HEK293 (cell line): ENCODE measurements at regions not wholly inside any gene's neighbourhood (a gene's known extent, or its start where the extent isn't known, plus 50 kb on each side); places are given as distances from the start of the nearest gene placed in this dataset.

Experiments
- CTCF ChIA-PET: fragments of 350-600 bp; formaldehyde crosslinking; extraction: SDS; loops from one replicate; lab custom pipeline; 2021; ENCODE audit warnings: antibody characterized with exemption; lab: Yijun Ruan, JAX
- POLR2A ChIA-PET: fragments of 300-600 bp; formaldehyde crosslinking; extraction: SDS; loops from one replicate; lab custom pipeline; 2020; ENCODE audit warnings: antibody characterized with exemption, inconsistent platforms; lab: Yijun Ruan, JAX
- H3K27ac ChIP-seq: fragments of 200-500 bp; sonication (Bioruptor generic); 2 replicates; pipeline ENCODE4 v1.5.1; 2014; ENCODE audit warnings: low read depth, low read length, control low read depth, inconsistent platforms; ENCODE audit errors: extremely low read depth
- H3K36me3 ChIP-seq, 2 experiments: fragments of 200-500 bp in 1 of 2; sonication (Bioruptor generic) in 1 of 2; 1 replicate in 1 of 2; 2 replicates in 1 of 2; pipeline ENCODE4 v1.5.1; 2014 to 2017; ENCODE audit warnings: inconsistent platforms in 2 of 2, low read length in 2 of 2; ENCODE audit not compliant: control insufficient read depth in 2 of 2, insufficient read depth in 1 of 2
- H3K4me1 ChIP-seq: fragments of 200-500 bp; sonication (Bioruptor generic); 2 replicates; pipeline ENCODE4 v1.5.1; 2014; ENCODE audit warnings: mild to moderate bottlenecking, low read length, inconsistent platforms; ENCODE audit not compliant: control insufficient read depth, insufficient read depth
- H3K4me3 ChIP-seq: 2 replicates; pipeline ENCODE4 v1.5.1; 2011; ENCODE audit warnings: low read depth, mild to moderate bottlenecking, control low read depth, low read length, moderate library complexity
- H3K9me3 ChIP-seq: fragments of 200-500 bp; sonication (Bioruptor generic); 2 replicates; pipeline ENCODE4 v1.5.1; 2014; ENCODE audit warnings: low read depth, low read length, inconsistent platforms; ENCODE audit not compliant: control insufficient read depth, insufficient read depth
- HOXD13 ChIP-seq: sonication (generic); formaldehyde crosslinking; IDR thresholded peaks from 2 replicates; pipeline ENCODE4 v1.8.0; 2022; ENCODE audit warnings: missing genetic modification reagents, borderline replicate concordance
- SALL2 ChIP-seq: fragments of 450-650 bp; formaldehyde crosslinking; IDR thresholded peaks from 2 replicates; pipeline ENCODE4 v1.5.0; 2017; ENCODE audit warnings: missing biosample characterization, mild to moderate bottlenecking, missing genetic modification characterization, borderline replicate concordance
- SETDB1 ChIP-seq: IDR thresholded peaks from one replicate; pipeline ENCODE4 v1.6.1; 2017; ENCODE audit warnings: mild to moderate bottlenecking, low read length, moderate library complexity, mixed read lengths; ENCODE audit not compliant: insufficient read length
- ZBTB8A ChIP-seq: fragments of 450-650 bp; formaldehyde crosslinking; IDR thresholded peaks from 2 replicates; pipeline ENCODE4 v1.5.1; 2016; ENCODE audit warnings: missing biosample characterization, missing genetic modification characterization
- ZNF112 ChIP-seq: fragments of 450-650 bp; formaldehyde crosslinking; IDR thresholded peaks from 2 replicates; pipeline ENCODE4 v1.5.0; 2017; ENCODE audit warnings: missing biosample characterization, missing genetic modification characterization
- ZNF184 ChIP-seq: fragments of 450-650 bp; IDR thresholded peaks from 2 replicates; pipeline ENCODE4 v1.5.1; 2018; ENCODE audit warnings: missing biosample characterization, mild to moderate bottlenecking, missing genetic modification characterization
- ZNF24 ChIP-seq: fragments of 450-650 bp; formaldehyde crosslinking; IDR thresholded peaks from 2 replicates; pipeline ENCODE4 v1.5.1; 2016; ENCODE audit warnings: missing biosample characterization, missing genetic modification characterization
- ZNF248 ChIP-seq: fragments of 450-650 bp; formaldehyde crosslinking; IDR thresholded peaks from 2 replicates; pipeline ENCODE4 v1.5.1; 2017; ENCODE audit warnings: missing biosample characterization, missing genetic modification characterization
- ZNF292 ChIP-seq: fragments of 450-650 bp; formaldehyde crosslinking; IDR thresholded peaks from 2 replicates; pipeline ENCODE4 v1.5.1; 2016; ENCODE audit warnings: low read depth, missing biosample characterization, missing genetic modification characterization, borderline replicate concordance
- ZNF302 ChIP-seq: fragments of 450-650 bp; formaldehyde crosslinking; IDR thresholded peaks from 2 replicates; pipeline ENCODE4 v1.5.1; 2016; ENCODE audit warnings: missing biosample characterization, missing genetic modification characterization, low read depth
- ZNF624 ChIP-seq: fragments of 450-650 bp; formaldehyde crosslinking; IDR thresholded peaks from 2 replicates; pipeline ENCODE4 v1.5.1; 2017; ENCODE audit warnings: missing biosample characterization, missing genetic modification characterization
- ZNF664 ChIP-seq: fragments of 450-650 bp; formaldehyde crosslinking; IDR thresholded peaks from 2 replicates; pipeline ENCODE4 v1.5.1; 2016; ENCODE audit warnings: missing biosample characterization, missing genetic modification characterization
- ZNF670 ChIP-seq: fragments of 450-650 bp; formaldehyde crosslinking; IDR thresholded peaks from 2 replicates; pipeline ENCODE4 v1.5.1; 2016; ENCODE audit warnings: missing biosample characterization, missing genetic modification characterization, low read depth
- ZNF747 ChIP-seq: fragments of 450-650 bp; formaldehyde crosslinking; IDR thresholded peaks from 2 replicates; pipeline ENCODE4 v1.5.1; 2016; ENCODE audit warnings: missing biosample characterization, missing genetic modification characterization
- ZNF768 ChIP-seq: fragments of 450-650 bp; formaldehyde crosslinking; IDR thresholded peaks from 2 replicates; pipeline ENCODE4 v1.5.1; 2018; ENCODE audit warnings: missing biosample characterization, mild to moderate bottlenecking, missing genetic modification characterization
- TF ChIP-seq, protein P1 (sequence below): fragments of 450-650 bp; formaldehyde crosslinking; IDR thresholded peaks from 2 replicates; pipeline ENCODE4 v1.5.1; 2016; ENCODE audit warnings: missing biosample characterization, missing genetic modification characterization
- TF ChIP-seq, protein P2 (sequence below): fragments of 450-650 bp; formaldehyde crosslinking; IDR thresholded peaks from 2 replicates; pipeline ENCODE4 v1.5.1; 2016; ENCODE audit warnings: missing biosample characterization, missing genetic modification characterization
- TF ChIP-seq, protein P3 (sequence below): fragments of 450-650 bp; formaldehyde crosslinking; IDR thresholded peaks from 2 replicates; pipeline ENCODE4 v1.5.1; 2016; ENCODE audit warnings: missing biosample characterization, missing genetic modification characterization
- TF ChIP-seq, protein P4 (sequence below): fragments of 450-650 bp; formaldehyde crosslinking; IDR thresholded peaks from 2 replicates; pipeline ENCODE4 v1.5.1; 2016; ENCODE audit warnings: missing biosample characterization, missing genetic modification characterization
- TF ChIP-seq, protein P5 (sequence below): fragments of 450-650 bp; formaldehyde crosslinking; IDR thresholded peaks from 2 replicates; pipeline ENCODE4 v1.5.1; 2017; ENCODE audit warnings: missing biosample characterization, missing genetic modification characterization
- TF ChIP-seq, protein P6 (sequence below): fragments of 450-650 bp; formaldehyde crosslinking; IDR thresholded peaks from 2 replicates; pipeline ENCODE4 v1.5.1; 2016; ENCODE audit warnings: missing biosample characterization, missing genetic modification characterization
- TF ChIP-seq, protein P7 (sequence below): fragments of 450-650 bp; formaldehyde crosslinking; IDR thresholded peaks from 2 replicates; pipeline ENCODE4; 2016; ENCODE audit warnings: missing biosample characterization, missing genetic modification characterization

DNA sequence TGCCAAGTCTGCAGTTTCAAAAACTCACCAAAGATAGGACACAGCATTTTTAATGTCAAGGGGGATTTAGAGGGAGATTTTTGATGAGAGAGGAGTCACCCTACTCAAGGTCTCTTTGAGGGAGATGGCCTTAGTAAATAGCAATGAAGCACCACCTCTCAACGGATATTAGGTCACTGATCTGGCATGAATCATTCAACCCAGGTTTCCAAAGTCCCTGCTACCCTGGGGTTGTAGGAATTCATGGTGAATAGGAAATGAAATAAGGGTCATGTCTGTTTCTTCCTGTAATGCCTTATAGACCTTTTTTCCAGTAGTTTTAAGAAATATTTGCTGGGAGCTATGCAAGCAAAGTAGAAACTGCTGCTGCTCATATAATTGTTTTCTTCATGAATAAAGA, 2154.9 kb downstream of the LRRC4C start:
- TF ChIP-seq ZNF184 (tag by site-specific recombination) (no peak), ZBTB8A (tag by site-specific recombination) (no peak), SALL2 (tag by site-specific recombination) (no peak), SETDB1 (no peak), ZNF768 (tag by site-specific recombination) (no peak), ZNF24 (no peak), ZNF664 (tag by site-specific recombination) (no peak), ZNF292 (no peak), ZNF112 (no peak)
- TF ChIP-seq, protein P1, sequence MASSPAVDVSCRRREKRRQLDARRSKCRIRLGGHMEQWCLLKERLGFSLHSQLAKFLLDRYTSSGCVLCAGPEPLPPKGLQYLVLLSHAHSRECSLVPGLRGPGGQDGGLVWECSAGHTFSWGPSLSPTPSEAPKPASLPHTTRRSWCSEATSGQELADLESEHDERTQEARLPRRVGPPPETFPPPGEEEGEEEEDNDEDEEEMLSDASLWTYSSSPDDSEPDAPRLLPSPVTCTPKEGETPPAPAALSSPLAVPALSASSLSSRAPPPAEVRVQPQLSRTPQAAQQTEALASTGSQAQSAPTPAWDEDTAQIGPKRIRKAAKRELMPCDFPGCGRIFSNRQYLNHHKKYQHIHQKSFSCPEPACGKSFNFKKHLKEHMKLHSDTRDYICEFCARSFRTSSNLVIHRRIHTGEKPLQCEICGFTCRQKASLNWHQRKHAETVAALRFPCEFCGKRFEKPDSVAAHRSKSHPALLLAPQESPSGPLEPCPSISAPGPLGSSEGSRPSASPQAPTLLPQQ: no peak
- TF ChIP-seq, protein P2, sequence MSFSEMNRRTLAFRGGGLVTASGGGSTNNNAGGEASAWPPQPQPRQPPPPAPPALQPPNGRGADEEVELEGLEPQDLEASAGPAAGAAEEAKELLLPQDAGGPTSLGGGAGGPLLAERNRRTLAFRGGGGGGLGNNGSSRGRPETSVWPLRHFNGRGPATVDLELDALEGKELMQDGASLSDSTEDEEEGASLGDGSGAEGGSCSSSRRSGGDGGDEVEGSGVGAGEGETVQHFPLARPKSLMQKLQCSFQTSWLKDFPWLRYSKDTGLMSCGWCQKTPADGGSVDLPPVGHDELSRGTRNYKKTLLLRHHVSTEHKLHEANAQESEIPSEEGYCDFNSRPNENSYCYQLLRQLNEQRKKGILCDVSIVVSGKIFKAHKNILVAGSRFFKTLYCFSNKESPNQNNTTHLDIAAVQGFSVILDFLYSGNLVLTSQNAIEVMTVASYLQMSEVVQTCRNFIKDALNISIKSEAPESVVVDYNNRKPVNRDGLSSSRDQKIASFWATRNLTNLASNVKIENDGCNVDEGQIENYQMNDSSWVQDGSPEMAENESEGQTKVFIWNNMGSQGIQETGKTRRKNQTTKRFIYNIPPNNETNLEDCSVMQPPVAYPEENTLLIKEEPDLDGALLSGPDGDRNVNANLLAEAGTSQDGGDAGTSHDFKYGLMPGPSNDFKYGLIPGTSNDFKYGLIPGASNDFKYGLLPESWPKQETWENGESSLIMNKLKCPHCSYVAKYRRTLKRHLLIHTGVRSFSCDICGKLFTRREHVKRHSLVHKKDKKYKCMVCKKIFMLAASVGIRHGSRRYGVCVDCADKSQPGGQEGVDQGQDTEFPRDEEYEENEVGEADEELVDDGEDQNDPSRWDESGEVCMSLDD: no peak
- TF ChIP-seq, protein P3, sequence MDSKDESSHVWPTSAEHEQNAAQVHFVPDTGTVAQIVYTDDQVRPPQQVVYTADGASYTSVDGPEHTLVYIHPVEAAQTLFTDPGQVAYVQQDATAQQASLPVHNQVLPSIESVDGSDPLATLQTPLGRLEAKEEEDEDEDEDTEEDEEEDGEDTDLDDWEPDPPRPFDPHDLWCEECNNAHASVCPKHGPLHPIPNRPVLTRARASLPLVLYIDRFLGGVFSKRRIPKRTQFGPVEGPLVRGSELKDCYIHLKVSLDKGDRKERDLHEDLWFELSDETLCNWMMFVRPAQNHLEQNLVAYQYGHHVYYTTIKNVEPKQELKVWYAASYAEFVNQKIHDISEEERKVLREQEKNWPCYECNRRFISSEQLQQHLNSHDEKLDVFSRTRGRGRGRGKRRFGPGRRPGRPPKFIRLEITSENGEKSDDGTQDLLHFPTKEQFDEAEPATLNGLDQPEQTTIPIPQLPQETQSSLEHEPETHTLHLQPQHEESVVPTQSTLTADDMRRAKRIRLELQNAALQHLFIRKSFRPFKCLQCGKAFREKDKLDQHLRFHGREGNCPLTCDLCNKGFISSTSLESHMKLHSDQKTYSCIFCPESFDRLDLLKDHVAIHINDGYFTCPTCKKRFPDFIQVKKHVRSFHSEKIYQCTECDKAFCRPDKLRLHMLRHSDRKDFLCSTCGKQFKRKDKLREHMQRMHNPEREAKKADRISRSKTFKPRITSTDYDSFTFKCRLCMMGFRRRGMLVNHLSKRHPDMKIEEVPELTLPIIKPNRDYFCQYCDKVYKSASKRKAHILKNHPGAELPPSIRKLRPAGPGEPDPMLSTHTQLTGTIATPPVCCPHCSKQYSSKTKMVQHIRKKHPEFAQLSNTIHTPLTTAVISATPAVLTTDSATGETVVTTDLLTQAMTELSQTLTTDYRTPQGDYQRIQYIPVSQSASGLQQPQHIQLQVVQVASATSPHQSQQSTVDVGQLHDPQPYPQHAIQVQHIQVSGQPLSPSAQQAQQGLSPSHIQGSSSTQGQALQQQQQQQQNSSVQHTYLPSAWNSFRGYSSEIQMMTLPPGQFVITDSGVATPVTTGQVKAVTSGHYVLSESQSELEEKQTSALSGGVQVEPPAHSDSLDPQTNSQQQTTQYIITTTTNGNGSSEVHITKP: no peak
- ChIA-PET POLR2A (no interaction called here), CTCF (no interaction called here)
- Histone ChIP-seq H3K4me1 (no peaks in the 10 kb centered on the region), H3K27ac (no peak overlapping the region), H3K4me3 (no peak overlapping the region), H3K9me3 (no peaks in the 10 kb centered on the region), H3K36me3 (no peaks in the 10 kb centered on the region)

DNA sequence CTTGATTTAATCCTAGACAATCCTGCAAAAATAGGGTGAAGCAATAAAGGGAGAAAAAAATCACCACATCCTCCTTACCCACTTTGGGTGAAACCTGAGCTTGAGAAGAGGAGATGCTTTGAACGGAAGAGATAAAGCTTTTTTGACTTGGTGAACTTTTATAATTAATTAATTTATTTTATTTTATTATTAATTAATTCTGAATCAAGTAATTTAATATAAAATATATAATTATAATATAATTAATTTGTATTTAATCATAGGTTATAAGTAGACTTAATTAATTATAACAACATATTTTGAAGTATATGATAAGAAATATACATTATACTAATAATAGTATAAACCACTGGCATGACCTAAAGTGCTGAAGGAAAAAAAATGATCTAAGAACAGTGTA, 2164.8 kb downstream of the LRRC4C start:
- H3K4me3 ChIP-seq: no peak overlapping the region
- TF ChIP-seq ZNF747 (tag by site-specific recombination) (no peak), ZNF302 (tag by site-specific recombination) (no peak), ZNF248 (tag by site-specific recombination) (no peak), HOXD13 (CRISPR knock-in tag) (no peak), ZNF670 (tag by site-specific recombination) (no peak), ZNF624 (tag by site-specific recombination) (no peak)
- TF ChIP-seq, protein P4, sequence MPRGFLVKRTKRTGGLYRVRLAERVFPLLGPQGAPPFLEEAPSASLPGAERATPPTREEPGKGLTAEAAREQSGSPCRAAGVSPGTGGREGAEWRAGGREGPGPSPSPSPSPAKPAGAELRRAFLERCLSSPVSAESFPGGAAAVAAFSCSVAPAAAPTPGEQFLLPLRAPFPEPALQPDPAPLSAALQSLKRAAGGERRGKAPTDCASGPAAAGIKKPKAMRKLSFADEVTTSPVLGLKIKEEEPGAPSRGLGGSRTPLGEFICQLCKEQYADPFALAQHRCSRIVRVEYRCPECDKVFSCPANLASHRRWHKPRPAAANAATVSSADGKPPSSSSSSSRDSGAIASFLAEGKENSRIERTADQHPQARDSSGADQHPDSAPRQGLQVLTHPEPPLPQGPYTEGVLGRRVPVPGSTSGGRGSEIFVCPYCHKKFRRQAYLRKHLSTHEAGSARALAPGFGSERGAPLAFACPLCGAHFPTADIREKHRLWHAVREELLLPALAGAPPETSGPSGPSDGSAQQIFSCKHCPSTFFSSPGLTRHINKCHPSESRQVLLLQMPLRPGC (tag by site-specific recombination): no peak
- TF ChIP-seq, protein P5, sequence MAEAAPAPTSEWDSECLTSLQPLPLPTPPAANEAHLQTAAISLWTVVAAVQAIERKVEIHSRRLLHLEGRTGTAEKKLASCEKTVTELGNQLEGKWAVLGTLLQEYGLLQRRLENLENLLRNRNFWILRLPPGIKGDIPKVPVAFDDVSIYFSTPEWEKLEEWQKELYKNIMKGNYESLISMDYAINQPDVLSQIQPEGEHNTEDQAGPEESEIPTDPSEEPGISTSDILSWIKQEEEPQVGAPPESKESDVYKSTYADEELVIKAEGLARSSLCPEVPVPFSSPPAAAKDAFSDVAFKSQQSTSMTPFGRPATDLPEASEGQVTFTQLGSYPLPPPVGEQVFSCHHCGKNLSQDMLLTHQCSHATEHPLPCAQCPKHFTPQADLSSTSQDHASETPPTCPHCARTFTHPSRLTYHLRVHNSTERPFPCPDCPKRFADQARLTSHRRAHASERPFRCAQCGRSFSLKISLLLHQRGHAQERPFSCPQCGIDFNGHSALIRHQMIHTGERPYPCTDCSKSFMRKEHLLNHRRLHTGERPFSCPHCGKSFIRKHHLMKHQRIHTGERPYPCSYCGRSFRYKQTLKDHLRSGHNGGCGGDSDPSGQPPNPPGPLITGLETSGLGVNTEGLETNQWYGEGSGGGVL (tag by site-specific recombination): no peak
- TF ChIP-seq, protein P6, sequence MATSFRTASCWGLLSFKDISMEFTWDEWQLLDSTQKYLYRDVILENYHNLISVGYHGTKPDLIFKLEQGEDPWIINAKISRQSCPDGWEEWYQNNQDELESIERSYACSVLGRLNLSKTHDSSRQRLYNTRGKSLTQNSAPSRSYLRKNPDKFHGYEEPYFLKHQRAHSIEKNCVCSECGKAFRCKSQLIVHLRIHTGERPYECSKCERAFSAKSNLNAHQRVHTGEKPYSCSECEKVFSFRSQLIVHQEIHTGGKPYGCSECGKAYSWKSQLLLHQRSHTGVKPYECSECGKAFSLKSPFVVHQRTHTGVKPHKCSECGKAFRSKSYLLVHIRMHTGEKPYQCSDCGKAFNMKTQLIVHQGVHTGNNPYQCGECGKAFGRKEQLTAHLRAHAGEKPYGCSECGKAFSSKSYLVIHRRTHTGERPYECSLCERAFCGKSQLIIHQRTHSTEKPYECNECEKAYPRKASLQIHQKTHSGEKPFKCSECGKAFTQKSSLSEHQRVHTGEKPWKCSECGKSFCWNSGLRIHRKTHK (tag by site-specific recombination): no peak
- TF ChIP-seq, protein P7, sequence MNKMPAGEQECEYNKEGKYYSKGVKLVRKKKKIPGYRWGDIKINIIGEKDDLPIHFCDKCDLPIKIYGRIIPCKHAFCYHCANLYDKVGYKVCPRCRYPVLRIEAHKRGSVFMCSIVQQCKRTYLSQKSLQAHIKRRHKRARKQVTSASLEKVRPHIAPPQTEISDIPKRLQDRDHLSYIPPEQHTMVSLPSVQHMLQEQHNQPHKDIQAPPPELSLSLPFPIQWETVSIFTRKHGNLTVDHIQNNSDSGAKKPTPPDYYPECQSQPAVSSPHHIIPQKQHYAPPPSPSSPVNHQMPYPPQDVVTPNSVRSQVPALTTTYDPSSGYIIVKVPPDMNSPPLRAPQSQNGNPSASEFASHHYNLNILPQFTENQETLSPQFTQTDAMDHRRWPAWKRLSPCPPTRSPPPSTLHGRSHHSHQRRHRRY (tag by site-specific recombination): no peak
- TF ChIP-seq, all 188 proteins: peak for 0
- CTCF ChIA-PET: interaction anchor here (0.7 kb wide), 1 partner anchor 430 kb away, joined by 3 read pairs; no protein-coding TSS in a partner anchor
- POLR2A ChIA-PET: no interaction called here
- H3K36me3 ChIP-seq: no peaks in the 10 kb centered on the region
- no peaks in the 10 kb centered on the region for H3K4me1 ChIP-seq
- H3K27ac ChIP-seq: no peak overlapping the region
- H3K9me3 ChIP-seq: no peaks in the 10 kb centered on the region
